ENCODE measurements at regions not wholly inside any gene's neighbourhood (a gene's known extent, or its start where the extent isn't known, plus 50 kb on each side); places are given as distances from the start of the nearest gene placed in this dataset.
"Not testable (repeated sequence)": the region's sequence is repeated elsewhere in the genome, so short reads cannot be mapped to it uniquely, and the experiment has no call there.

- DNase-seq, result no peak
These were observed 231.7 kb downstream of the ZNF621 start for GRCh38 chr3:40756500-40756899.

DNA sequence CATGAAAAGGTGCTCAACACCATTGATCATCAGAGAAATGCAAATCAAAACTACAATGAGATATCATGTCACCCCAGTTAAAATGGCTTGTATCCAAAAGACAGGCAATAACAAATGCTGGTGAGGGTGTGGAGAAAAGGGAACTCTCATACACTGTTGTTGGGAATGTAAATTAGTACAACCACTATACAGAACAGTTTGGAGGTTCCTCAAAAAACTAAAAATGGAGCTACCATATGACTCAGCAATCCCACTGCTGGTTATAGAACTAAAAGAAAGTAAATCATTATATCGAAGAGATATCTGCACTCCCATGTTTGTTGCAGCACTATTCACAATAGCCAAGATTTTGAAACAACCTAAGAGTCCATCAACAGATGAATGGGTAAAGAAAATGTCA lies 238.0 kb downstream of the ZNF621 start:
- DNase-seq, result not testable (repeated sequence)

DNA sequence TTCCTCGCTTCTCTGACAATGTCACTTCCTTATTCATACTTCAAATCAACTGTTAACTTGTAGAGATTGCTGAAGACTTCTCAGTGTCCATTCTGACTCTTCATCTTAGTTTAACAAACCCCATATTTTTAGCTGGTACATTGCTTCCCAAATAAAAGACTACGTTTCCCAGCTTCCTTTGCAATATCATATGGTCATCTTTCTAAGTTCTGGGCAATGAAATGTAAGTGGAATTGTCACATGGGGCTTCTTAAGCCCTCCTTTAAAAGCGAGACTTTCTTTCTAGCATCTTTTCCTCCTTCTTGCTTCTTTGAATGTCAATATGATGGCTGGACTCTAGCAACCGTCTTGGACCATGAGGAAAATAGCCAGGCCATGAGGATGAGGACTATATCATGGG lies 239.0 kb downstream of the ZNF621 start:
- no peak for DNase-seq

DNA sequence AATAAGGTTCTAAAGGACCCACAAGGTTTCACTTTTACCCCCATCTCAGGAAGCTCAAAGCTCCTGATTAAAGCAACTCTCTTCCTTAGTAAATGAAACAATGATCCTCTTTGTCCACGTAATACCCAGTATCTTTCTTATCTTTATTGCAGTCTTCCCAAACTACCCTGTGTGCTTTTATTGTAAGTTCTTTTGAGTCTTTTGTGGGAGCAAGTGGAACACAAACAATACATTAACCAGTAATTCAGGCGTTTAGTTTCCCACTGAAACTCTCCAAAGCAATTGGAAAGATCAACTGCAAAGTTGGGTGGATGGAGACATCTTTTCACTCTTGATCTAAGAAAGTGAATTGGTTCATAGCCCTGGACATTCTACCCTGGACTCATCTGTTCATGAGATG lies 240.0 kb downstream of the ZNF621 start:
- no peak for DNase-seq

- no peak for DNase-seq
These were observed 241.1 kb downstream of the ZNF621 start for GRCh38 chr3:40765884-40766283.

DNA sequence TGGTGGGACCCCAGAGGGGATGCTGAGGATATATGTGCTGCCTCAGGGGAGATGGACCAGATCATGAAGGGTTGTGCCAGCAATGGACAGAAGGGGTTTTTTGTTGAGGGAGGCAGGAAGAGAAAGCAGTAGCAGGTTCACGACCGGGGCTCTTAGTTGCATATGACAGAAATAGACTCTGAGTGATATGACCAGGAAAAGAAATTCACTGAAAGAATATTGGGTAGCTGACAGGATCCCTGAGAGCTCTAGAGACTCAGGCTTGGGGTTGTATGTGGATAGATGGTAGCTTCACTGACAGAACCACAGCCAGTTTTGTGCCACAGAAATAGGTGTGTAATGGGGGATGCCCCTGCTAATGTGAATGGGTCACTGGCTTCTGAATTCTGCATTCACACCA lies 241.6 kb downstream of the ZNF621 start:
- no peak for DNase-seq

- no peak for DNase-seq
These were observed 243.3 kb downstream of the ZNF621 start for GRCh38 chr3:40768046-40768445.

GRCh38 chr3:40768536-40768935 lies 243.8 kb downstream of the ZNF621 start:
- DNase-seq, result no peak

- DNase-seq, result no peak
These were observed 245.3 kb downstream of the ZNF621 start for GRCh38 chr3:40770061-40770460.

DNA sequence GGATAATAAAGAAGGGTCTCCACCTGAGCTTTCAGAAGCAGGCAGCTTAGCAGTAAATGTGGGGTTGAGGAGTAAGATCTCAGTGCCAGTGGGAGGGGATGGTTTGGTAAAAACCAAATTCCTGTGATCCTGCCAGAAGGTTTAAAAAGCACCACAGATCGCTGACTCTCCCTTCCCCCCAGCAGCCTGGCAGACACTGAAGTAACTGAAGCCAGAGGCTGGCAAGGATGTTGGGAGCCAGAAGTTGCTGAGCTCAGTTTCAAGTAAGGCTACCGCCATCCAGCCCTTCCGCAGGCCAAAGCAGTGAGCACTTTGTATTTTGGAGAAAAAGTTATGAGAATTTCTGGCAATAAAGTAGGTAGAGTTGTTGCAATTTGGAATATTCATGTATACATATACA lies 246.4 kb downstream of the ZNF621 start:
- no peak for DNase-seq

GRCh38 chr3:40779039-40779438 lies 254.3 kb downstream of the ZNF621 start:
- no peak for DNase-seq

DNA sequence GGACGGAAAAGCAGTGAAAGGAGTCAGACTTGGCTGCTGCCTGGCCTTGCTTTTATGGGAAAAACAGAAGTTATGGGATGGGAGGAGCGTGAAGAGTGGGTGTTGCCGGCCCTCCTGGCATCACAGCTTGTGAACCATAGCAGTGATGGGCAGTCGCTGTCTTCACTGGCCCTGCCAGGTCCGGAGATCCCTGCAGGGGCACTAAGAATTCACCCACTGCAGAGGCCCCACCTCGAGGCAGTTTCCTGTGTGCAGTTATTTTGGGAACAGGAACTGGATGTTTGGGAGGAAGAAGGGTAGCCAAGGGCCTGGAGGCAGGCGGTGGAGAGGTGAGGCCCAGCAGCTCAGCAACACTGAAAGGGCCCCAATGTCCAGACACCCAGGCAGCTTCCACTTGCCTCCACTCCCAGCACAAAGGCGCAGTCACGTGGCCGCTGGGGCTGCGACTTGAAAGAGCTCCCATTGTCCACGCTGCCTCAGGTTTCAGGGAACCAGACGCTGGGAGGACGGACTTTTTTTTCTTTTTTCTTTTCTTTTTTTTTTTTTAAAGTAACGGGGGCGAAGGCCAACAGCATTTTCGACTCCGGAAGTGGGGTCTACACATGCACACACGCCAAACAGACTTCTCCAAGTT lies 255.6 kb downstream of the ZNF621 start:
- no peak for DNase-seq

DNA sequence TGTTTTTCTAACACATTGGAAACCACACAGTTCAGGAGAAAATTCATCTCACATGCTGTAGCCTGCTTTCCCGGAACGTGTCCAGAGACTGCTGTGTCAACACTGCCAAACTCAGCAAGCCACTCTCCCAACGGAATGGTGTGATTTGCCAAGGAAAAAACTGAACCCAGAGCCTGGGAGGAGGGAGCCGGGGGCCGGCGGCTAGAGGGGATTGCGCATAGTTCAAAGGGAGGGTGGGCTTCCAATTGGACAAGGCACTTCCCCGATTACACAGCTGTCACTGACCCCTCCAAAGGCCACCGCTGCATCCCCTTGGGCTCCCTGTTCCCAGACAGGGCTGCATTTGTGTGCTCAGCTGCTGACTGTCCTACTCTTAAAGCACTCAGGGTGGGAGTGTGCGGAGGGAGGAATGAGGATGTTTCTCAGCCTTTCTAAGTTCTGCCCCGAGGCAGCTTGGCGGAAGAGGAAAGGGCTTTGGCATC lies 256.2 kb downstream of the ZNF621 start:
- DNase-seq, result no peak

- DNase-seq, result no peak
These were observed 257.5 kb downstream of the ZNF621 start for GRCh38 chr3:40782111-40782721.

GRCh38 chr3:40790746-40791145 lies 266.0 kb downstream of the ZNF621 start:
- DNase-seq, result no peak

GRCh38 chr3:40793730-40794129 lies 269.0 kb downstream of the ZNF621 start:
- no peak for DNase-seq

DNA sequence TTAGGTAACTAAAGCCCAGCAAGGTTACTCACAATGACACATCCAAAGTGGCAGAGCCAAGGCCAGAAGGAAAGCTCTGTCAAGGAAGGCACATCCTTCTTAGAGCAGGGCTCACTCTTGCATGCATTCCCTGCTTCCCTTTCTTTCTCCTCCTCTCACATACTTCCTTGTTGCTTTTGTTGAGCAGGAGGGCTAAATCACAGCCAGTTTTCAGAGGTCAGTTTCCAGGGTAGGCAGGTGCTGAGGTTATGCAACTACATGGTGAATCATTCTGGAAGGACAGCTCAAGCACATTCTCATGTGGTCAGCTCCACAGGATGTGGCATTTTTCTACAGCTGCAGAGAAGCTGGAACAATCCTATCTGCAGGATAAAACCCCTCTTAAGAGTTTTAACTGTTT lies 275.6 kb downstream of the ZNF621 start:
- DNase-seq, result no peak

DNA sequence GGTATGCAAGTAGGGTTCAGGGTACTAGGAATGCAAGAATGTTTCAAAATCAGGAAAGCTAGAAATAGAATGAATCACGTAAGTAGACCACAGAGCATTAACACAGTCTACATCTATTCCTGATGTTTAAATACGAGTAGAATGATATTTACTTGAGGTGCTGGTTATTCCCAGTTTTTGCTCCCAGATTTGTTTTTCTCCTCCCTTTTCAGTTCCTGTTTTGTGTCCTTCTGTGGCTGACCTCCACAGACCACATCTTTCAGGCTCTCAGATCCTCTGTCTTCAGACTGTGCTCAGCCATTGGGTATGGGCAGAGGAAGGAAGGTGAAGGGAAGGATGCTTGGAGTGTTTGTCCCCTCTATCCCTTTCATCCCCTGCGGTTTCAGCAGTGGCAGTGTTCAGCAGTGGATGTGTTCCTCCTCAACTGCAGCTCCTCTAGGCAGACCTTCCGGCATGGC lies 276.6 kb downstream of the ZNF621 start:
- no peak for DNase-seq

GRCh38 chr3:40803311-40803710 lies 278.6 kb downstream of the ZNF621 start:
- no peak for DNase-seq

DNA sequence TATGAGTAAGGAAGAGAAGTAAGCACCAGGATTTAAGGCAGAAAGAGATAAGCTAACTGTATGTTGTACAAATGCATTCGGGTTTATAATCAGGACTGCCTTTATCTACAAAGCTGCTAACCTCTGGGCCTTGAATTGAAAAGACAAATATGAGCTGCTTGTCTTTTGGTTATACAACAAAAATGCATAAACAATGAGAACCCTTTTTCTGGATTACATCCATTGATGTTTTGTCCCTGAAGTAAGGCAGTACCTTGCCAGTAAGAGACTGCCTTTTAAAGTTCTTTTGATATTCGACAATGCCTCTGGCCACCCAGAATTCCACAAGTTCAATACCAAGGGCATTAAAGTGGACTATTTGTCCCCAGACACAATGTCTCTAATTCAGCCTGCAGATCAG lies 280.7 kb downstream of the ZNF621 start:
- no peak for DNase-seq

DNA sequence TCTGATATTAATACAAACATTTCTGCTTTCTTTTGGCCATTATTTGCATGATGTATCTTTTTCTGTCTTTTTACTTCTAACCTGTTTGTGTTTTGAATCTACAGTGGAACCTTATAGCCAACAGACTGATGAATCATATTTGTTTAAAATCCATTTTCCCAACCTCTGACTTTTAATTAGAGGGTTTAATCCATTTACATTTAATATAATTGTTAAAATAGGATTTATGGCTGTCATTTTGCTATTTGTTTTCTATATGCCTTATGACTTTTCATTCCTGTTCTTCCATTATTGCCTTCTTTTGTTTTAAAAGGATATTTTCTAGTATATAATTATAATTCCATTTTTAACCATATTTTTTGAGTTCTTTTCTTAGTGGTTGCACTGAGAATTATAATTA lies 286.1 kb downstream of the ZNF621 start:
- no peak for DNase-seq

DNA sequence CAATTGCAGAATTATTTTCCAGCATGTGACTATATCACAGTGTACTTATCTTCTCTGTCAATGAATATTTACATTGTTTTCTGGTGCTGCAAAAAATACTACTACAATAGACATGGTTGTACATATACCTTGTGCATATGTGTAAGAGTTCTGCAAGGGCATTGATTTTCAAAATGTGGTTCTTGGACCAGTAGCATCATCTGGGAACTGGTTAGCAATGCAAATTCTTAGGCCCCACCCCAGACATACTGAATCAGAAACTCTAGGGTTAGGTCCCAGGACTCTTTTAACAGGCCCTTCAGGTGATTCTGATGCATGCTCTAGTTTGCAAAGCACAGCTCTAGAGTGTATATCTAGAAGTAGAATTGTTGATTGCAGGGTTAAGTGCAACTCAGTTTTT lies 292.3 kb downstream of the ZNF621 start:
- DNase-seq, result no peak

- no peak for DNase-seq
These were observed 296.6 kb downstream of the ZNF621 start for GRCh38 chr3:40821315-40821714.

- DNase-seq, result peak; percentile 85
These were observed 302.5 kb downstream of the ZNF621 start for GRCh38 chr3:40827226-40827625.
